ENCODE measurements at regions not wholly inside any gene's neighbourhood (a gene's known extent, or its start where the extent isn't known, plus 50 kb on each side); places are given as distances from the start of the nearest gene placed in this dataset.

DNA sequence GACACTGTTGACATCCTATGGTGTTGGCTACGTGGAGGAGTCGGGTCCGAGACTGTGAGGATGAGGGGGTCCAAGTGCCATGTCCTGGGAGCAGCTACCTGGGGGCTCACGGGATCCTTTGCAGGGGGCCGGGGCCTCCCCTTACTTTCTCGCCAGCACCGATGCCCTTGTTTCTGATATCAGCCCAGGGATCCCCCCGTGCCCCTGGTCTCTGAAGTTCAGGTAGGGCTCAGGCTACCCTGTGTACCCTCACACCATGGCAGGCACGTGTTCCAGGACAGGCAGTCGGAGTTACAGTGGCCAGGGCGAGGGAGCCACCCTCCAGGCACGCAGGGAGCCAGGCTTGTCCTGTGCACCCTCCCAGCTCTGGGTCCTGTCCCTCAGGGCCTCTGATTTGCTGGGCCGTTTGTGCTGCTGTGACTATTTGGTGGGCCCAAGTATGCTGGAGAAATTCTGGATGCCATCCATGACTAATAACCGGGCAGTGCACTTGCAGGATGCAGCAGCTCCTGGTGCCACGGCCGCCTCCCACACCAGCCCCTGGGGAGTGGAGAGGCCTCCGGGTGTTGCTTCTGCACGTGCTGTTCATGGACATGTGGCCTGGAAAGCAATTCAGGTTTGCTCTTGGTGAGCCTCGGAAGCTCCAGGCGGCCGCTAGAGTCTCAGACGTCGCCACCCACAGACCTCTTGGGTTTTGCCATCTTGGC lies 93.1 kb upstream of the SFSWAP start:
- TF ChIP-seq, protein P1, sequence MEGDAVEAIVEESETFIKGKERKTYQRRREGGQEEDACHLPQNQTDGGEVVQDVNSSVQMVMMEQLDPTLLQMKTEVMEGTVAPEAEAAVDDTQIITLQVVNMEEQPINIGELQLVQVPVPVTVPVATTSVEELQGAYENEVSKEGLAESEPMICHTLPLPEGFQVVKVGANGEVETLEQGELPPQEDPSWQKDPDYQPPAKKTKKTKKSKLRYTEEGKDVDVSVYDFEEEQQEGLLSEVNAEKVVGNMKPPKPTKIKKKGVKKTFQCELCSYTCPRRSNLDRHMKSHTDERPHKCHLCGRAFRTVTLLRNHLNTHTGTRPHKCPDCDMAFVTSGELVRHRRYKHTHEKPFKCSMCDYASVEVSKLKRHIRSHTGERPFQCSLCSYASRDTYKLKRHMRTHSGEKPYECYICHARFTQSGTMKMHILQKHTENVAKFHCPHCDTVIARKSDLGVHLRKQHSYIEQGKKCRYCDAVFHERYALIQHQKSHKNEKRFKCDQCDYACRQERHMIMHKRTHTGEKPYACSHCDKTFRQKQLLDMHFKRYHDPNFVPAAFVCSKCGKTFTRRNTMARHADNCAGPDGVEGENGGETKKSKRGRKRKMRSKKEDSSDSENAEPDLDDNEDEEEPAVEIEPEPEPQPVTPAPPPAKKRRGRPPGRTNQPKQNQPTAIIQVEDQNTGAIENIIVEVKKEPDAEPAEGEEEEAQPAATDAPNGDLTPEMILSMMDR (conservative IDR thresholded peaks at IDR 0.05) = no peak
- Mint-ChIP-seq H3K4me3 (no peak overlapping the region), H3K27me3 (ENCODE audit: low read depth) (peaks cover 2% of the 10 kb centered on the region), H3K4me1 (peaks cover 51% of the 10 kb centered on the region), H3K27ac (ENCODE audit: unreplicated experiment) (no peak overlapping the region), H3K36me3 (ENCODE audit: low read depth) (no peaks in the 10 kb centered on the region), H3K9me3 (no peaks in the 10 kb centered on the region)
- DNase-seq (ENCODE audit: low read depth, low spot score) = no peak

DNA sequence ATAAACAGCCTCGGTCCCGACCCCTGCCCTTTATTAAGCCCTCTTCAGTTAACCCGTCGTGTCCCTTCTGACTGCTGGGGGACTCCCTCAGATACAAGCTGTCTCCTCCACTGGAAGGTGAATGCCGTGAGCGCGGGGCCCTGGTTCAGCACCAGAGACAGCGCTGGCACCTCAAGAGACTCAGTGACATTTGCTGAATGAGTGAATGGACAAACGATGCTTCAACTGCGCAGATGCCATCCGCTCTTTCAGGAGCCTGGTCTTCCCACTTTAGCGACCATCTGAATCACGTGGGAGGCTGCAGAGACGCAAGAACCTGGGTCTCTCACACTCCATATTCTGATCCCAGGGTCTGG lies 92.6 kb upstream of the SFSWAP start:
- Mint-ChIP-seq H3K9me3 (no peaks in the 10 kb centered on the region), H3K27ac (ENCODE audit: unreplicated experiment) (no peak overlapping the region), H3K4me3 (no peak overlapping the region), H3K36me3 (ENCODE audit: low read depth) (no peaks in the 10 kb centered on the region), H3K4me1 (peaks cover 51% of the 10 kb centered on the region), H3K27me3 (ENCODE audit: low read depth) (peaks cover 2% of the 10 kb centered on the region)
- TF ChIP-seq, protein P1 (conservative IDR thresholded peaks at IDR 0.05) = no peak
- DNase-seq (ENCODE audit: low read depth, low spot score) = peak; percentile 43

DNA sequence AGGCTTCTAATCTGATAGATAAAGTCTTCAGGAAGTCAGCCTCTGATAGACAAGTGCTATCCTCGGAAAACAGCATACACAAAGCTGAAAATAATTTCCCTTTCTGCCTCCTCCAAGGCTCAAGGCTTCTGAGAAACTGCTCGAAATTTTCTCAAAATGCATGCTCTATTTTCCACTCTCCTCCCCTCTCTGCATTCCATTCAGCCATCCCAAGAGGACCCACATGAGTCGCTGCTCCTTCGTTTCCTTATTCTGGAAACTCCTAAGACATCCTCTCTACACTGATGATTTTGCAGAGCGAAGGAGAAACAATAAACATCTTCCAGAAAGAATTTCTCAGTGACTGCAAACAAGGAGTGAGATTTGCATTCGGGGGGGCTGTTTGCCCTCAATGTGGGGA lies 92.2 kb upstream of the SFSWAP start:
- Mint-ChIP-seq H3K27me3 (ENCODE audit: low read depth) (peaks cover 2% of the 10 kb centered on the region), H3K36me3 (ENCODE audit: low read depth) (no peaks in the 10 kb centered on the region)

DNA sequence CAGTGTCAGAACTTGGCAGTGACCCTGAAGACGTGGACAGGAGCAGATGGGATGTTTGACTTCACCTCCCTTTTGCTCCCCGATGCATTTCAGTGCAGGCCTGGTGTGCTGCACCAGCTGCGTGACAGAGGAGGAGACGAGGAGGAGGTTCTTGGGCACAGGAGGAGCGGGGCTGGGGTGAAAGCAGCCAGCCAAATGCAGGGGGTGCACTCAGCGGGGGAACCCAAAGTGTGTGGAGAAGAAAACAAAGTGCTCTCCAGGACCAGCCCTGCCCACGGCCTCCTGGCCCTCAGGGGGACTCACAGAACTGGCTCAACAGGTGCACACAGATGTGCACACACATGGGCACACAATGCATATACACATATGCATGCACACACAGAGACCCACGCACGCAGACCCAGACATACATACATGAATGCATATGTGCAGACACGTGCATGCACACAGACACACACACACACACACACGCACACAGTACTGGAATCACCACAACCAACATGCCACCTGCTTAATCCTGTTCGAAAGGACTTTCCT lies 91.7 kb upstream of the SFSWAP start:
- Mint-ChIP-seq H3K9me3 (no peaks in the 10 kb centered on the region), H3K4me1 (peaks cover 51% of the 10 kb centered on the region), H3K36me3 (ENCODE audit: low read depth) (no peaks in the 10 kb centered on the region), H3K27ac (ENCODE audit: unreplicated experiment) (peak overlapping the region; percentile 92), H3K27me3 (ENCODE audit: low read depth) (peaks cover 2% of the 10 kb centered on the region), H3K4me3 (no peak overlapping the region)
- TF ChIP-seq, protein P1 (conservative IDR thresholded peaks at IDR 0.05) = no peak
- no peak for DNase-seq (ENCODE audit: low read depth, low spot score)

More for the DNA sequence above, 92.2 kb upstream of the SFSWAP start:
- peaks cover 51% of the 10 kb centered on the region for H3K4me1 Mint-ChIP-seq
- H3K9me3 Mint-ChIP-seq = no peaks in the 10 kb centered on the region
- TF ChIP-seq, protein P1 (conservative IDR thresholded peaks at IDR 0.05) = no peak
- H3K27ac Mint-ChIP-seq (ENCODE audit: unreplicated experiment) = no peak overlapping the region
- no peak for DNase-seq (ENCODE audit: low read depth, low spot score)
- no peak overlapping the region for H3K4me3 Mint-ChIP-seq

DNA sequence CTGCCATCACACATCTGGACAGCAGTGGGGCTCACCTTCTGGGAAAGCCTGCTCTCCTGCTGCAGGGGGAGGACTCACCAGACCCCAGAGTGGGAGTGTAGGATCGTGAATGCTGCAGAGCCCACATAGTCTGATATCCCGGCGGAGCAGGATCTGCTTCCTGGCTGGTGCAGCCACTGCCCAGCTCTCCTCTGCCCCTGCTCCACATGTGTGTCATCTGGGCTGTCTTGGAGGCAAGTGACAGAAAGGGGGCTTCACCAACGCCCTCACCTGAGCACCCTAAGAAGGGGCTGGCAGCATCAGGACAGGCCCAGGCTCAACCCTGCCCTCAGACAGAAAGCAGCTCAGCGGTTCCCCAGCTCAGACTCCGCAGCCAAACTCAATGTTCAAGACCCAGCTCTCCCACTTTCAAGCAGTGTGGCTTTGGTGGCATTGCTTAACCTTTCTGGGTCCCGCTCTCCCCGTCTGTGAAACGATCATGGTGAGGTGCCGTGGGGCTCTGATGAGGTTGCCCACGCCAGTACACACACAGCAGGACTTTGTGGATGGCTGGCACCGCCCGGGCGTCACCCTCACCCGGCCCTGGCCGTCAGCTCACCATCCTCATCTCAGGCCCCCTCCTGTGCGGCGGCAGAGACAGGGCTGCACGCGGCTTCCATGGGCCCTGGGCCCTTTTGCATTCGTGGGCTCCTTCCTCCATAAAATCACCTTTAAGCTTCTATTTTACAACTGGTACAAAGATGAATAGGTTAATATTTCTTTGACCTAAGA lies 91.0 kb upstream of the SFSWAP start:
- Mint-ChIP-seq H3K27ac (ENCODE audit: unreplicated experiment) (no peak overlapping the region), H3K27me3 (ENCODE audit: low read depth) (peaks cover 4% of the 10 kb centered on the region)

More for the DNA sequence above, 91.0 kb upstream of the SFSWAP start:
- H3K36me3 Mint-ChIP-seq (ENCODE audit: low read depth) = no peaks in the 10 kb centered on the region
- no peak for DNase-seq (ENCODE audit: low read depth, low spot score)
- peaks cover 55% of the 10 kb centered on the region for H3K4me1 Mint-ChIP-seq
- H3K4me3 Mint-ChIP-seq = peak overlapping the region; percentile 40
- H3K9me3 Mint-ChIP-seq = no peaks in the 10 kb centered on the region
- TF ChIP-seq, protein P1 (conservative IDR thresholded peaks at IDR 0.05) = no peak

Data from neural crest cell (in vitro differentiated cells).